Adrenal gland (tissue), 9 donors: ENCODE measurements at regions not wholly inside any gene's neighbourhood (a gene's known extent, or its start where the extent isn't known, plus 50 kb on each side); places are given as distances from the start of the nearest gene placed in this dataset.

ENCODE experiments used
- DNase-seq, 7 donors: peaks; one replicate each; pipeline ENCODE4 v3.0.0-alpha.2; 2019 to 2020
- H3K27ac ChIP-seq, 5 donors: fragments of 200-600 bp; sonication (generic) in 4 of 5; 1 replicate in 3 of 5; 2 replicates in 2 of 5; pipeline versions ENCODE4 v1.5.1 to v1.8.0; 2016 to 2020; ENCODE audit warnings: mild to moderate bottlenecking in 1 of 5
- H3K27me3 ChIP-seq: fragments of 200-600 bp; 2 replicates; pipeline ENCODE4 v1.8.0; 2021
- H3K36me3 ChIP-seq, 2 donors: fragments of 200-600 bp; replicated peaks in 1 of 2; 1 replicate in 1 of 2; 2 replicates in 1 of 2; pipeline versions ENCODE4 v1.5.1 to v1.8.0; 2018 to 2022
- H3K4me1 ChIP-seq, 2 donors: fragments of 200-600 bp; replicated peaks in 1 of 2; 1 replicate in 1 of 2; 2 replicates in 1 of 2; pipeline versions ENCODE4 v1.5.1 to v1.8.0; 2018 to 2021
- H3K4me3 ChIP-seq, 4 donors: fragments of 200-600 bp; sonication (generic) in 3 of 4; one replicate each; pipeline ENCODE4 v1.5.1; 2016 to 2018
- H3K9me3 ChIP-seq, 3 donors: fragments of 200-600 bp; sonication (generic) in 1 of 3; replicated peaks in 1 of 3; 1 replicate in 2 of 3; 2 replicates in 1 of 3; pipeline versions ENCODE4 v1.5.1 to v1.8.0; 2016 to 2021
- POLR2A ChIP-seq, 2 donors: fragments of 450-650 bp; IDR thresholded peaks; one replicate each; pipeline ENCODE4 v1.6.1; 2017; ENCODE audit warnings: antibody characterized with exemption in 2 of 2, mild to moderate bottlenecking in 2 of 2, moderate library complexity in 1 of 2
- WGBS, 4 donors: extraction: QIAGEN DNeasy Blood & Tissue Kit in 2 of 4; methylation state at CpG; one replicate each; pipeline versions ENCODE4 v1.1.5 to v1.1.7; 2013 to 2017; 5-methylcytosine and 5-hydroxymethylcytosine counted together
- intact Hi-C, 2 donors: fragments of 100-400 bp; cut with DNase I; formaldehyde crosslinking; loops; one replicate each; pipeline versions ENCODE4 v1.14.1 to v1.15.0; 2022 to 2023
- TF ChIP-seq, protein P1 (sequence below), 6 experiments: fragments of 450-650 bp in 4 of 6; fragments of 200-600 bp in 2 of 6; sonication (generic) in 1 of 6; IDR thresholded peaks; 1 replicate in 5 of 6; 2 replicates in 1 of 6; pipeline versions ENCODE4 v1.5.1 to v1.8.0; 2016 to 2021; ENCODE audit warnings: antibody characterized with exemption in 6 of 6, mild to moderate bottlenecking in 2 of 6, moderate library complexity in 1 of 6
- donor health status: healthy with polysubstance abuse.
- donor health status: Bipolar disorder and iron deficiency.
- donor health status: DM: yes; HTN: yes; CAD: no.
- donor health status: DM: no; HTN: no; CAD: no.
- donor health status: DM: no; HTN: no; CAD: no.

DNA sequence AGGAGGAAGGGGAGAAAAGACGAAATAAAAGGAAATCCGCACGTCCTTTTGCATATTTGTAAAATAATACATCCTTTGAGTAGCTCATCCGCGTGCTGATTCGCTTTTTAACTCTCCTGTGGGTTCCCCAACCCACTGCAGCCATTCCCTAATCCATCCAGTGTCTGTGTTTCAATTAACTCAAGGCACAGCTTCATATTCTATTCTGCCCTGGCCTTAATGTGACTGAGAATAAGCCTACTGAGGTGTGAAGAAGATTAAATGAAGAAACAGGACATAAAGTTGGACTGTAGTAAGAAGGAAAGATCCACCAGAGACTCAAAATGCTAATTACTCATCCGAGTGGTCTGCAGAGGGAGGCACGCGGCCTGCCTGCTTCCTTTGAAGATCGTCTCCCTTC, 161.4 kb upstream of the SH3BP4 start:
- no peaks in the 10 kb centered on the region for H3K36me3 ChIP-seq
- no peak for TF ChIP-seq POLR2A (IDR thresholded peaks at IDR 0.05)
- TF ChIP-seq, protein P1, sequence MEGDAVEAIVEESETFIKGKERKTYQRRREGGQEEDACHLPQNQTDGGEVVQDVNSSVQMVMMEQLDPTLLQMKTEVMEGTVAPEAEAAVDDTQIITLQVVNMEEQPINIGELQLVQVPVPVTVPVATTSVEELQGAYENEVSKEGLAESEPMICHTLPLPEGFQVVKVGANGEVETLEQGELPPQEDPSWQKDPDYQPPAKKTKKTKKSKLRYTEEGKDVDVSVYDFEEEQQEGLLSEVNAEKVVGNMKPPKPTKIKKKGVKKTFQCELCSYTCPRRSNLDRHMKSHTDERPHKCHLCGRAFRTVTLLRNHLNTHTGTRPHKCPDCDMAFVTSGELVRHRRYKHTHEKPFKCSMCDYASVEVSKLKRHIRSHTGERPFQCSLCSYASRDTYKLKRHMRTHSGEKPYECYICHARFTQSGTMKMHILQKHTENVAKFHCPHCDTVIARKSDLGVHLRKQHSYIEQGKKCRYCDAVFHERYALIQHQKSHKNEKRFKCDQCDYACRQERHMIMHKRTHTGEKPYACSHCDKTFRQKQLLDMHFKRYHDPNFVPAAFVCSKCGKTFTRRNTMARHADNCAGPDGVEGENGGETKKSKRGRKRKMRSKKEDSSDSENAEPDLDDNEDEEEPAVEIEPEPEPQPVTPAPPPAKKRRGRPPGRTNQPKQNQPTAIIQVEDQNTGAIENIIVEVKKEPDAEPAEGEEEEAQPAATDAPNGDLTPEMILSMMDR (IDR thresholded peaks at IDR 0.05) = no peak
- no peaks in the 10 kb centered on the region for H3K9me3 ChIP-seq
- no peak overlapping the region for H3K27ac ChIP-seq
- H3K4me1 ChIP-seq = no peaks in the 10 kb centered on the region
- intact Hi-C loops = no loop called here
- WGBS, 4 donors = 91 to 95% (median 93%) methylated on average over 10 of the region's 10 CpGs
- H3K4me3 ChIP-seq = no peak overlapping the region
- no peak for DNase-seq
- H3K27me3 ChIP-seq = no peaks in the 10 kb centered on the region

- WGBS, 4 donors = 85 to 95% (median 91%) methylated on average over 9 of the region's 9 CpGs
- Histone ChIP-seq H3K9me3 (no peaks in the 10 kb centered on the region), H3K4me1 (no peaks in the 10 kb centered on the region), H3K27ac (no peak overlapping the region), H3K36me3 (no peaks in the 10 kb centered on the region), H3K4me3 (no peak overlapping the region), H3K27me3 (no peaks in the 10 kb centered on the region)
- intact Hi-C loops = no loop called here
- DNase-seq = no peak
- no peak for TF ChIP-seq POLR2A (IDR thresholded peaks at IDR 0.05)
- TF ChIP-seq, protein P1 (IDR thresholded peaks at IDR 0.05) = no peak
Measured at GRCh38 chr2:234789556-234790325, 162.1 kb upstream of the SH3BP4 start.

- no peak overlapping the region for H3K27ac ChIP-seq
- no peak overlapping the region for H3K4me3 ChIP-seq
- intact Hi-C loops = no loop called here
- no peaks in the 10 kb centered on the region for H3K27me3 ChIP-seq
- TF ChIP-seq, protein P1 (IDR thresholded peaks at IDR 0.05) = no peak
- TF ChIP-seq POLR2A (IDR thresholded peaks at IDR 0.05) = no peak
- no peaks in the 10 kb centered on the region for H3K4me1 ChIP-seq
- 61 to 91% (median 89%) methylated on average over 3 to 4 of the region's 4 CpGs for WGBS, 4 donors
- H3K9me3 ChIP-seq = no peaks in the 10 kb centered on the region
- no peaks in the 10 kb centered on the region for H3K36me3 ChIP-seq
- DNase-seq = no peak
Measured at GRCh38 chr2:234788841-234789240, 163.0 kb upstream of the SH3BP4 start.

DNA sequence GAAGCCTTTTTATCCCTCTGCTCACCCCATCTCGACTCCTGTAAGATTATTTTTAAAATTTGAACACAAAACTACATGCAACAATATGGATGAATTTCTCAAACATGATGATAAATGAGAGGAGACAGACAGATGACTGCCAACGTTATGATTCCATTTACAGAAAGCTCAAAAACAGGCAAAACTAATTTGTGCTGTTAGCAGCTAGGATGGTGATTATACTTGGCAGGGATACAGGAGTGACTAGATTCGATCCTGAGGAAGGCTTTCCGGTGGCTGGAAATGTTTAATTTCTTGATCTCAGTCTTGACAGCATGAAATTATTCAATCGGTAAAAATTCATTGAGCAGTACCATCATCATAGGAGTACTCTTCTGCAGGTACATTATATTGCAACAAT, 163.4 kb upstream of the SH3BP4 start:
- Histone ChIP-seq H3K9me3 (no peaks in the 10 kb centered on the region), H3K27me3 (no peaks in the 10 kb centered on the region), H3K4me3 (no peak overlapping the region), H3K36me3 (no peaks in the 10 kb centered on the region), H3K4me1 (no peaks in the 10 kb centered on the region), H3K27ac (no peak overlapping the region)
- intact Hi-C loops = no loop called here
- WGBS, 4 donors = 67 to 72% (median 68%) methylated on average over 5 of the region's 5 CpGs
- TF ChIP-seq, protein P1 (IDR thresholded peaks at IDR 0.05) = no peak
- no peak for TF ChIP-seq POLR2A (IDR thresholded peaks at IDR 0.05)
- DNase-seq = no peak
